ENCODE measurements at regions not wholly inside any gene's neighbourhood (a gene's known extent, or its start where the extent isn't known, plus 50 kb on each side); places are given as distances from the start of the nearest gene placed in this dataset.
"Not testable (repeated sequence)": the region's sequence is repeated elsewhere in the genome, so short reads cannot be mapped to it uniquely, and the experiment has no call there.

- not testable (repeated sequence) for TF ChIP-seq CTCF, EP300, POLR2A (IDR thresholded peaks at IDR 0.05)
These were observed 112.0 kb upstream of the C1QTNF3 start for GRCh38 chr5:34154988-34155387.

Measured in tibial nerve (tissue), 4 donors.